Activated CD8-positive, alpha-beta T cell treated with anti-CD3 and anti-CD28 coated beads for 36 hours (primary cell): ENCODE measurements at regions not wholly inside any gene's neighbourhood (a gene's known extent, or its start where the extent isn't known, plus 50 kb on each side); places are given as distances from the start of the nearest gene placed in this dataset.

Experiments used
- ATAC-seq: fragments of 200-7000 bp; cut with Tn5 transposase; one replicate; pipeline ENCODE4 v1.10.0; 2021; ENCODE audit warnings: mild to moderate bottlenecking, moderate library complexity
- CTCF ChIA-PET: fragments of 350-600 bp; sonication (Branson Sonifier 250); formaldehyde crosslinking; loops from one replicate; lab custom pipeline; 2021; ENCODE audit warnings: antibody characterized with exemption; lab: Charles Lee
- POLR2A ChIA-PET: fragments of 350-600 bp; sonication (Branson Sonifier 250); formaldehyde crosslinking; loops from one replicate; lab custom pipeline; 2021; ENCODE audit warnings: antibody characterized with exemption; lab: Charles Lee
- DNase-seq: peaks from one replicate; pipeline ENCODE4 v3.0.0-alpha.2; 2020
- H3K27ac Mint-ChIP-seq: one replicate; pipeline ENCODE4 v1.8.0; 2021; ENCODE audit warnings: mild to moderate bottlenecking, mixed read lengths
- H3K27me3 Mint-ChIP-seq: one replicate; pipeline ENCODE4 v1.8.0; 2021; ENCODE audit warnings: mixed read lengths
- H3K36me3 Mint-ChIP-seq: one replicate; pipeline ENCODE4 v1.8.0; 2021; ENCODE audit warnings: low read depth, mixed read lengths
- H3K4me1 Mint-ChIP-seq: one replicate; pipeline ENCODE4 v1.8.0; 2021; ENCODE audit warnings: low read depth, mixed read lengths
- H3K4me3 Mint-ChIP-seq: one replicate; pipeline ENCODE4 v1.8.0; 2021; ENCODE audit warnings: mild to moderate bottlenecking, moderate library complexity, mixed read lengths
- H3K9me3 Mint-ChIP-seq: one replicate; pipeline ENCODE4 v1.8.0; 2021; ENCODE audit warnings: mixed read lengths
- intact Hi-C: fragments of 100-400 bp; cut with micrococcal nuclease; formaldehyde crosslinking; loops from one replicate; pipeline ENCODE4 v1.10.0; 2022
- TF ChIP-seq, protein P1 (sequence below): fragments of 200-600 bp; IDR thresholded peaks from one replicate; pipeline ENCODE4 v1.8.0; 2022; ENCODE audit warnings: antibody characterized with exemption, mild to moderate bottlenecking

DNA sequence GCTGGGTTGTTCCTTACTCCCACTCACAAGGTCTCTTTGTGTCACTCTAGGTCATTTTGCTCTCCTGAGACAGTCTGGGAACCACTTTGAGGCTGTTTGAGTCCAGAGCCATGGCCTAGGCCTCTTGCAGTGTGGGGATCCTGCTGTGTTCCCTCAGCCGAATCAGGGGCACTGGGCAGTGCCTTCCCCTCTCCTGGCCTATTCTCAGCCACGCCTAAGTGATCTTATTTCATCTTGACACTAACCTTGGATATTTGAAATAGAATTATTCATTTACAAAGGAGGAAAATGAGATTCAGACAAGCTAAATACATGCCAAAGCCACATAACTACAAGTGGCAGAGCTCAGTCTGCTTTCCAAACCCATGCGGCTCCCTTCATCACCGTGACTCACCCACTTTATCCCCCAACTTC is 557.2 kb upstream of the TBL1XR1 start:
- TF ChIP-seq, protein P1, sequence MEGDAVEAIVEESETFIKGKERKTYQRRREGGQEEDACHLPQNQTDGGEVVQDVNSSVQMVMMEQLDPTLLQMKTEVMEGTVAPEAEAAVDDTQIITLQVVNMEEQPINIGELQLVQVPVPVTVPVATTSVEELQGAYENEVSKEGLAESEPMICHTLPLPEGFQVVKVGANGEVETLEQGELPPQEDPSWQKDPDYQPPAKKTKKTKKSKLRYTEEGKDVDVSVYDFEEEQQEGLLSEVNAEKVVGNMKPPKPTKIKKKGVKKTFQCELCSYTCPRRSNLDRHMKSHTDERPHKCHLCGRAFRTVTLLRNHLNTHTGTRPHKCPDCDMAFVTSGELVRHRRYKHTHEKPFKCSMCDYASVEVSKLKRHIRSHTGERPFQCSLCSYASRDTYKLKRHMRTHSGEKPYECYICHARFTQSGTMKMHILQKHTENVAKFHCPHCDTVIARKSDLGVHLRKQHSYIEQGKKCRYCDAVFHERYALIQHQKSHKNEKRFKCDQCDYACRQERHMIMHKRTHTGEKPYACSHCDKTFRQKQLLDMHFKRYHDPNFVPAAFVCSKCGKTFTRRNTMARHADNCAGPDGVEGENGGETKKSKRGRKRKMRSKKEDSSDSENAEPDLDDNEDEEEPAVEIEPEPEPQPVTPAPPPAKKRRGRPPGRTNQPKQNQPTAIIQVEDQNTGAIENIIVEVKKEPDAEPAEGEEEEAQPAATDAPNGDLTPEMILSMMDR = no peak
- no peaks in the 10 kb centered on the region for H3K27me3 Mint-ChIP-seq
- no peaks in the 10 kb centered on the region for H3K9me3 Mint-ChIP-seq
- H3K27ac Mint-ChIP-seq = no peak overlapping the region
- H3K4me3 Mint-ChIP-seq = no peak overlapping the region
- DNase-seq (no peak), ATAC-seq (no peak)
- H3K36me3 Mint-ChIP-seq = no peaks in the 10 kb centered on the region
- ChIA-PET POLR2A (no interaction called here), CTCF (no interaction called here)
- no peaks in the 10 kb centered on the region for H3K4me1 Mint-ChIP-seq
- intact Hi-C loops = no loop called here

DNA sequence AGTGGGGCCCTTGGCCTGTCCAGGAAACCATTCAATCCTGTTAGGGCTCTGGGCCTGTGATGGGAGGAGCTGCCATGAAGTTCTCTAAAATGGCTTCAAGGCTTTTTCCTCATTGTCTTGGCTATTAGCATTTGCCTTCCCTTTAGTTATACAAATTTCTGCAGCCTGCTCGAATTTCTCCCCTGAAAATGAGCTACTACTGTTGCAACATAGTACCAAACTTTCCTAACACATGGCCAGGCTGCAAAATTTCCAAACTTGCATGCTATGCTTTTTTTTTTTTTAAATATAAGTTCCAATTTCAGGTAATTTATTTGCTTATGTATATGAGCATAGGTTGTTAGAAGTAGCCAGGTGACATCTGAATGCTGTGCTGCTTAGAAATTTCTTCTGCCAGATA is 560.8 kb upstream of the TBL1XR1 start:
- Mint-ChIP-seq H3K4me1 (no peaks in the 10 kb centered on the region), H3K36me3 (no peaks in the 10 kb centered on the region), H3K9me3 (peaks cover 4% of the 10 kb centered on the region), H3K27me3 (no peaks in the 10 kb centered on the region), H3K4me3 (no peak overlapping the region), H3K27ac (no peak overlapping the region)
- TF ChIP-seq, protein P1 = no peak
- ChIA-PET POLR2A (no interaction called here), CTCF (interaction anchor here (1.2 kb wide), 1 partner anchor 19 kb away, joined by 3 read pairs; no protein-coding TSS in a partner anchor)
- DNase-seq = no peak
- no peak for ATAC-seq
- intact Hi-C loops = no loop called here

DNA sequence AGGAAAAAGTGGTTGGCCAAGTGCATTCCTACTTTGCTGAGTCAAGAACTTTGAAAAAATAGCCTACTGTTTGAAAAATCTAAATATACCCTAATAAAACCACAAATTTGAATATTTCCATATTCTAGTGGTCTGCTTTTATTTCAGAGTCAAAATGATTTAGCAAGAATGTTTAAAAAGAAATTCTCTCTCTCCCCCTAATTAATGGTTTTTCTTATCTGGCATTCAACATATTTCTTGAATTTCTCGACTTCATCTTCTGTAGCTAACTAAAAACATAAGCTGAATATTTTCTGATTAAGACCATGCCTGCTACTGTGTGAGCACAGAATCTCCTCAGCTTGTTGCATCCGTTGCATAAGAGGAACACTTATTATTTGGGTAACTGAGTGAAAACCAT is 563.5 kb upstream of the TBL1XR1 start:
- no peak for DNase-seq
- no peak for ATAC-seq
- no peaks in the 10 kb centered on the region for H3K4me1 Mint-ChIP-seq
- ChIA-PET POLR2A (no interaction called here), CTCF (no interaction called here)
- no peak overlapping the region for H3K27ac Mint-ChIP-seq
- peaks cover 4% of the 10 kb centered on the region for H3K9me3 Mint-ChIP-seq
- intact Hi-C loops = no loop called here
- H3K4me3 Mint-ChIP-seq = no peak overlapping the region
- TF ChIP-seq, protein P1 = no peak
- H3K27me3 Mint-ChIP-seq = no peaks in the 10 kb centered on the region
- no peaks in the 10 kb centered on the region for H3K36me3 Mint-ChIP-seq

DNA sequence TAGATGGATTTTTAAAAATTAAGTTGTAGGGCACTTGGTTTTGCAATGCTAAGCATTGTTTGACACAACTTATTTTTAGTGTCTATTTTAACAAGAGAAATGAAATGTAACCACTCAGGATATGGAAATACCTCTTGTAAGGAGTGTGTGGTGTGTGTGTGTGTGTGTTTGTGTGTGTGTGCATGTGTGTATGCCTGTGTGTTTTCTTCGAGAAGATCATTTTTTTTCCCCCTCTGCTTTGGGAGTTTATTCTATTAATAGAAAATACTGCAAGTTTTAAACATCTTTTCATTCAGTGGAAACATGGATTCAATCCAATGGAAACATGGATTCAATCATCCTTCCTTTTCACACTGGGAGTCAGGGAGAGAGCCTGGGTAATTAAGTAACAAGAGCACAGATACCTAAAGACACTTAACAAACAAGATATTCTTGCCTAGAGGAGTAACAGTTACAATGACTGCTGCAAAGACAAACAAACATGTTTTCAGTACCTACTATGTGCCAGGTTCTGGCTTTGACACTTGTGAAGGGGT is 567.2 kb upstream of the TBL1XR1 start:
- Mint-ChIP-seq H3K4me1 (no peaks in the 10 kb centered on the region), H3K27ac (no peak overlapping the region), H3K36me3 (peaks cover 3% of the 10 kb centered on the region), H3K4me3 (no peak overlapping the region), H3K27me3 (no peaks in the 10 kb centered on the region), H3K9me3 (peaks cover 13% of the 10 kb centered on the region)
- CTCF ChIA-PET = interaction anchor here (1.5 kb wide), 1 partner anchor 13 kb away, joined by 7 read pairs; no protein-coding TSS in a partner anchor
- POLR2A ChIA-PET = no interaction called here
- ATAC-seq (no peak), DNase-seq (no peak)
- TF ChIP-seq, protein P1 = no peak
- intact Hi-C loops = no loop called here

DNA sequence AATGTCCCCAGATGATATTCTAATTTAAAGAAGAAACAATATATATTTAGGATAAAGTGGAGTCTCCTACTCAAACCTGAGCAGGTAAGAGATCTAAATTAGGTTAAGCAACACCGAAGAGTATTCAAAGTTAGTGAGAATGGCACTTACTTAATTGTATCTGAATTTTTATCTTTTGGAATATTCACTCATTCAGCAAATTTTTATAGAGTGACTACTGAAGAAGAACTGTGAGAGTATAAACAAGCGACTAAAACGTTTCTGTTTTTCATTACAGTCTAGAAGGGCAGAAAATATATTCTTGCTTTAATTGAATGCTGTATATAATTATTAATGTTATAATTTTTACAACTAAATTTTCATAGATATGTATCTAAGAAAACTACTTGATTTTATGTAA is 567.7 kb upstream of the TBL1XR1 start:
- TF ChIP-seq, protein P1 = no peak
- Mint-ChIP-seq H3K36me3 (peaks cover 3% of the 10 kb centered on the region), H3K9me3 (peaks cover 13% of the 10 kb centered on the region), H3K4me3 (no peak overlapping the region), H3K4me1 (no peaks in the 10 kb centered on the region), H3K27ac (no peak overlapping the region), H3K27me3 (no peaks in the 10 kb centered on the region)
- no peak for DNase-seq
- CTCF ChIA-PET = no interaction called here
- intact Hi-C loops = no loop called here
- ATAC-seq = no peak
- POLR2A ChIA-PET = no interaction called here
